DND-41 (cell line): ENCODE measurements at regions not wholly inside any gene's neighbourhood (a gene's known extent, or its start where the extent isn't known, plus 50 kb on each side); places are given as distances from the start of the nearest gene placed in this dataset.

Experiments used
- EZH2 ChIP-seq: IDR thresholded peaks from 3 replicates; pipeline ENCODE4 v1.6.1; 2012; ENCODE audit warnings: borderline replicate concordance, low read depth, mild to moderate bottlenecking, moderate library complexity, low read length, inconsistent platforms; ENCODE audit not compliant: severe bottlenecking
- TF ChIP-seq, protein P1 (sequence below): IDR thresholded peaks from 2 replicates; pipeline ENCODE4 v1.5.1; 2012; ENCODE audit warnings: borderline replicate concordance, low read length, moderate library complexity, mild to moderate bottlenecking; ENCODE audit not compliant: poor library complexity, severe bottlenecking; ENCODE audit errors: extremely low read depth

DNA sequence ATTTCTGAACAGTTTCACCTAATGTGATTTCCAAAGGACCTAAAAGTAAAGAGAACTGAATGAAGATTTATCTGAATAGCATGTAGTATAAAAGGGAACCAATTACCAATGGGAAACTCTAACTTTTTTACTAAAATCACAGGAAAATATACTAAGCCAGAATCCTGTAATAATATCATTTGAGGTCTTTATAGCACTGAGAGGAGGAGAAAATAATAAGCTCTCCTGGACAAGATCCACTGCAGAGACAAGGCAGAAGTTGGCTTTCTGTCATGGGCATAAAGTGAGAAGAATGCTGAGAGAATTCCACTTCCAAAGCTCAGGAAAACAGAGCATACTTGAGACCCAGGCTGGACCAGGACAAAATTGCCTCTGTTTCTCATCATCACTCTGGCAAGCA lies 1131.4 kb downstream of the SORCS1 start:
- TF ChIP-seq, protein P1, sequence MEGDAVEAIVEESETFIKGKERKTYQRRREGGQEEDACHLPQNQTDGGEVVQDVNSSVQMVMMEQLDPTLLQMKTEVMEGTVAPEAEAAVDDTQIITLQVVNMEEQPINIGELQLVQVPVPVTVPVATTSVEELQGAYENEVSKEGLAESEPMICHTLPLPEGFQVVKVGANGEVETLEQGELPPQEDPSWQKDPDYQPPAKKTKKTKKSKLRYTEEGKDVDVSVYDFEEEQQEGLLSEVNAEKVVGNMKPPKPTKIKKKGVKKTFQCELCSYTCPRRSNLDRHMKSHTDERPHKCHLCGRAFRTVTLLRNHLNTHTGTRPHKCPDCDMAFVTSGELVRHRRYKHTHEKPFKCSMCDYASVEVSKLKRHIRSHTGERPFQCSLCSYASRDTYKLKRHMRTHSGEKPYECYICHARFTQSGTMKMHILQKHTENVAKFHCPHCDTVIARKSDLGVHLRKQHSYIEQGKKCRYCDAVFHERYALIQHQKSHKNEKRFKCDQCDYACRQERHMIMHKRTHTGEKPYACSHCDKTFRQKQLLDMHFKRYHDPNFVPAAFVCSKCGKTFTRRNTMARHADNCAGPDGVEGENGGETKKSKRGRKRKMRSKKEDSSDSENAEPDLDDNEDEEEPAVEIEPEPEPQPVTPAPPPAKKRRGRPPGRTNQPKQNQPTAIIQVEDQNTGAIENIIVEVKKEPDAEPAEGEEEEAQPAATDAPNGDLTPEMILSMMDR: no peak
- TF ChIP-seq EZH2: no peak
